IPS-20b (cell line): ENCODE measurements at regions not wholly inside any gene's neighbourhood (a gene's known extent, or its start where the extent isn't known, plus 50 kb on each side); places are given as distances from the start of the nearest gene placed in this dataset.
"Not testable (repeated sequence)": the region's sequence is repeated elsewhere in the genome, so short reads cannot be mapped to it uniquely, and the experiment has no call there.

Experiments used
- H3K27ac ChIP-seq: one replicate; pipeline ENCODE4 v1.5.1; 2013; ENCODE audit warnings: low read length
- H3K27me3 ChIP-seq: 2 replicates; pipeline ENCODE4 v1.6.1; 2013; ENCODE audit warnings: mild to moderate bottlenecking, low read length, inconsistent platforms; ENCODE audit not compliant: insufficient read depth
- H3K36me3 ChIP-seq: 2 replicates; pipeline ENCODE4 v1.6.1; 2013; ENCODE audit warnings: low read depth, mild to moderate bottlenecking, inconsistent platforms, low read length, moderate library complexity; ENCODE audit not compliant: insufficient read depth
- H3K4me1 ChIP-seq: 2 replicates; pipeline ENCODE4 v1.6.1; 2013; ENCODE audit warnings: mild to moderate bottlenecking, control low read depth, inconsistent platforms, low read length, moderate library complexity; ENCODE audit not compliant: insufficient read depth
- H3K4me3 ChIP-seq: 2 replicates; pipeline ENCODE4 v1.5.1; 2013; ENCODE audit warnings: mild to moderate bottlenecking, low read length, inconsistent platforms
- H3K9ac ChIP-seq: 2 replicates; pipeline ENCODE4 v1.6.1; 2013; ENCODE audit warnings: low read depth, mild to moderate bottlenecking, inconsistent platforms, low read length, moderate library complexity
- H3K9me3 ChIP-seq: 2 replicates; pipeline ENCODE4 v1.6.1; 2013; ENCODE audit warnings: mild to moderate bottlenecking, low read depth, low read length, inconsistent platforms; ENCODE audit not compliant: insufficient read depth

GRCh38 chr14:86933460-86933859 lies 1059.5 kb downstream of the GALC start:
- Histone ChIP-seq H3K4me1 (no peaks in the 10 kb centered on the region), H3K36me3 (no peaks in the 10 kb centered on the region), H3K4me3 (no peak overlapping the region), H3K9me3 (no peaks in the 10 kb centered on the region), H3K27me3 (no peaks in the 10 kb centered on the region), H3K9ac (no peak overlapping the region), H3K27ac (no peak overlapping the region)

- Histone ChIP-seq H3K4me1 (no peaks in the 10 kb centered on the region), H3K9ac (no peak overlapping the region), H3K27me3 (no peaks in the 10 kb centered on the region), H3K4me3 (no peak overlapping the region), H3K9me3 (no peaks in the 10 kb centered on the region), H3K27ac (no peak overlapping the region), H3K36me3 (no peaks in the 10 kb centered on the region)
Observed at GRCh38 chr14:86915406-86915805, 1077.6 kb downstream of the GALC start.

- no peaks in the 10 kb centered on the region for H3K9me3 ChIP-seq
- H3K9ac ChIP-seq: no peak overlapping the region
- H3K36me3 ChIP-seq: no peaks in the 10 kb centered on the region
- H3K27me3 ChIP-seq: no peaks in the 10 kb centered on the region
- H3K27ac ChIP-seq: no peak overlapping the region
- H3K4me3 ChIP-seq: no peak overlapping the region
- no peaks in the 10 kb centered on the region for H3K4me1 ChIP-seq
Observed at GRCh38 chr14:86912709-86913108, 1080.3 kb downstream of the GALC start.

DNA sequence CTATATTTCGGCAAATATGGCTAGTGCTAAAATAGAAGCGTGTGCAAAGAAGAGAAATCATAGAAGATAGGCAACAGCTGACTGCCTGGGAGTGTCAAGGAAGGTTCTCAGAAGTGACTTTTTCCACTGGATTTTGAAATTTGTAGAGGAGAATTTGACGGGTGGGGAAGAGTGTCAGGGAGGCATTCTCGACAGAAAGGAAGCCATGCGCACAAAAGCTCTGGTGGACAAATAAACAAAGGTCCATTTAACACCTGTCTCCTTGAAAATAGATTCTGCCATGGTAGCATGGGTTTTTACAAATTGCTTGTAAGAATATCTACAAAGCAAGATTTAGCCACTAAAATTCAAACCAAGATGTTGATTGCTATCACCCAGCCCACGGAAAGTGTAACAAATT lies 1081.5 kb downstream of the GALC start:
- no peaks in the 10 kb centered on the region for H3K27me3 ChIP-seq
- no peak overlapping the region for H3K4me3 ChIP-seq
- no peak overlapping the region for H3K9ac ChIP-seq
- H3K27ac ChIP-seq: no peak overlapping the region
- H3K4me1 ChIP-seq: no peaks in the 10 kb centered on the region
- H3K36me3 ChIP-seq: no peaks in the 10 kb centered on the region
- no peaks in the 10 kb centered on the region for H3K9me3 ChIP-seq

DNA sequence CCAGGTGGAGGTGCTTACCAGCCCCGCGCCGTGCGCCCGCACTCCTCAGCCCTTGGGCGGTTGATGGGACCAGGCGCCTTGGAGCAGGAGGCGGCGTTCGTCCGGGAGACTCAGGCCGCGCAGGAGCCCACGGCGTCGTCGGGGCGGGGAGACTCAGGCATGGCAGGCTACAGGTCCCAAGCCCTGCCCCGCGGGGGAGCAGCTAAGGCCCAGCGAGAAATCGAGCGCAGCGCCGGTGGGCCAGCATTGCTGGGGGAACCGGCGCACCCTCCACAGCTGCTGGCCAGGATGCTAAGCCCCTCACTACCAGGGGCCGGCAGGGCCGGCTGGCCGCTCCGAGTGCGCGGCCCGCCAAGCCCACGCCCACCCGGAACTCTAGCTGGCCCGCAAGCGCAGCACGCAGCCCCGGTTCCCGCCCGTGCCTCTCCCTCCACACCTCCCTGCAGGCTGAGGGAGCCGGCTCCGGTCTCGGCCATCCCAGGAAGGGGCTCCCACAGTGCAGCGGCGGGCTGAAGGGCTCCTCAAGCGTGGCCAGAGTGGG lies 1087.5 kb downstream of the GALC start:
- not testable (repeated sequence) for H3K27me3 ChIP-seq, H3K27ac ChIP-seq, H3K9ac ChIP-seq, H3K4me1 ChIP-seq, H3K36me3 ChIP-seq, H3K4me3 ChIP-seq, H3K9me3 ChIP-seq

DNA sequence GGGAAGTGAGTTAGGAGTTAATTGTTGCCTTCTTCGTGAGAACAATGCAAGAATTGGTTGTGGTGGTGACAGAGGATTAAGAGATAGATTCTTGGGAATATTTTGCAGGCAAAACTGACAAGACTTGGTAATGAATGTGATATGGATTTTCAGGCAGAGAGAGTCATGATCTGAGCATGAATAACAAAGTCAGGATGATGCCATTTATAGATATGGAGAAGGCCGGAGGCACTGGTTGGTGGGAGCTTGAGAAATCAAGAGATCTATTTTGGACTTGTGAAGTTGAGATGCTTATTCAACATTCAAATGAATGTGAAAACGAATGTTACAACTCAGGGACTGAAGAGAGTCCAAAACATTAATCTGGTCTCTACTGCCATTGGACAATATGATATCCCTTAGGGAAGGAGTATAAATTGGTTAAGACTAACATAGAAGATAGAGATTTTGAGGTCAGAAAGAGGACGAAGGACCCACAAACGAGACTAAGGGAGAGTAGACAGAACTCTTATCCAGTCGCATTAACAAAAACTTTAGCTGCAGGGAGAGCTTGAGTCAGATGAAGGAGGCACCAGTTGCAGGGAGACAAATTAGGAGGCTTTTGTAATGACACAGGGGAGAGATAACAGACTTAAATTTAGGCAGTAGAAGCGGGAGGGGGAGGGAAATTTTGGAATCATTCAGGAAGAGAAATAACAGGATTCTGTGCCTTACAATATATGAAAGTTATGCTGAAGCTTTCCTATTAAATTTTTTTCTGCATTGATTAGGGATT lies 1090.6 kb downstream of the GALC start:
- no peaks in the 10 kb centered on the region for H3K9me3 ChIP-seq
- H3K36me3 ChIP-seq: no peaks in the 10 kb centered on the region
- no peak overlapping the region for H3K9ac ChIP-seq
- no peak overlapping the region for H3K27ac ChIP-seq
- no peaks in the 10 kb centered on the region for H3K4me1 ChIP-seq
- no peaks in the 10 kb centered on the region for H3K27me3 ChIP-seq
- no peak overlapping the region for H3K4me3 ChIP-seq

DNA sequence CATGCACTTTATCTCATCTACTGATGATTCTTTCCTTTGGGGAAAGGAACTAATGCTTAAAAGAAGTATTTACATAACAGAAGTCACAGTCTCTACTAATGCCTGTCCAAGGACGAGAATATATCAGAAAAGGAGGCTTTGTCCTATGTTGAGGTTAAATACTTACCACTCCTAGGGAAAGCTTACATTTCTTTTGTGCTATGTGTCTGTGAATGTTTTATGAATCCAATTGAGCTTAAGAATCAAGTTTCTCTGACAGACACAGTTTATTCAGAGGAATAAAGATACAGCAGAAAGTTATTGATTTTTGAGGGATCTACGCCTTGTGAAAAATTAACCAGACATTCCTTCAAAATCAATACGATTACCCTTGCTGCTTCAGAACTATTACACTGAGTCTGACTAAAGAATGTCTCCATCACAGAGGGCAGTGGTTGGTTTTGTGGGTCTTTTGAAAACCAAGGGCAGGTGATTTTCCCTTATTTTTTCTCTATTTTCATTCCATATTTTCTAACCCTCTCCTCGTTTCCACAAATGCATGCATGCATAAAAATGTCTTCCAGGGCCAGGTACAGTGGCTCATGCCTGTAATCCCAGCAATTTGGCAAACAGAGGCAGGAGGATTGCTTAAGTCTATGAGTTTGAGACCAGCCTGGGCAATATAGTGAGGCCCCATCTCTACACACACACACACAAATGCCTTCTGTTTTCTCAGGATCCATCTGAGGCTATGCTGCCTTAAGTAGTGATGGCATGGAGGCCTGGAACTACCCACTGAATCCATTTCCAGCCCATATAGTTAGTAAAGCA lies 1095.1 kb downstream of the GALC start:
- H3K4me1 ChIP-seq: peaks cover under 1% of the 10 kb centered on the region
- H3K4me3 ChIP-seq: no peak overlapping the region
- H3K36me3 ChIP-seq: no peaks in the 10 kb centered on the region

GRCh38 chr14:86897224-86897623 lies 1095.8 kb downstream of the GALC start:
- Histone ChIP-seq H3K27me3 (no peaks in the 10 kb centered on the region), H3K9ac (no peak overlapping the region), H3K27ac (no peak overlapping the region), H3K36me3 (no peaks in the 10 kb centered on the region), H3K9me3 (no peaks in the 10 kb centered on the region), H3K4me3 (no peak overlapping the region), H3K4me1 (peaks cover 6% of the 10 kb centered on the region)

More for the DNA sequence above, 1095.1 kb downstream of the GALC start:
- Histone ChIP-seq H3K9me3 (no peaks in the 10 kb centered on the region), H3K9ac (no peak overlapping the region), H3K27ac (no peak overlapping the region), H3K27me3 (no peaks in the 10 kb centered on the region)

- H3K9me3 ChIP-seq: no peaks in the 10 kb centered on the region
- peaks cover 8% of the 10 kb centered on the region for H3K4me1 ChIP-seq
- no peaks in the 10 kb centered on the region for H3K27me3 ChIP-seq
- no peak overlapping the region for H3K27ac ChIP-seq
- H3K36me3 ChIP-seq: no peaks in the 10 kb centered on the region
- no peak overlapping the region for H3K9ac ChIP-seq
- H3K4me3 ChIP-seq: no peak overlapping the region
Observed at GRCh38 chr14:86896701-86897100, 1096.3 kb downstream of the GALC start.

DNA sequence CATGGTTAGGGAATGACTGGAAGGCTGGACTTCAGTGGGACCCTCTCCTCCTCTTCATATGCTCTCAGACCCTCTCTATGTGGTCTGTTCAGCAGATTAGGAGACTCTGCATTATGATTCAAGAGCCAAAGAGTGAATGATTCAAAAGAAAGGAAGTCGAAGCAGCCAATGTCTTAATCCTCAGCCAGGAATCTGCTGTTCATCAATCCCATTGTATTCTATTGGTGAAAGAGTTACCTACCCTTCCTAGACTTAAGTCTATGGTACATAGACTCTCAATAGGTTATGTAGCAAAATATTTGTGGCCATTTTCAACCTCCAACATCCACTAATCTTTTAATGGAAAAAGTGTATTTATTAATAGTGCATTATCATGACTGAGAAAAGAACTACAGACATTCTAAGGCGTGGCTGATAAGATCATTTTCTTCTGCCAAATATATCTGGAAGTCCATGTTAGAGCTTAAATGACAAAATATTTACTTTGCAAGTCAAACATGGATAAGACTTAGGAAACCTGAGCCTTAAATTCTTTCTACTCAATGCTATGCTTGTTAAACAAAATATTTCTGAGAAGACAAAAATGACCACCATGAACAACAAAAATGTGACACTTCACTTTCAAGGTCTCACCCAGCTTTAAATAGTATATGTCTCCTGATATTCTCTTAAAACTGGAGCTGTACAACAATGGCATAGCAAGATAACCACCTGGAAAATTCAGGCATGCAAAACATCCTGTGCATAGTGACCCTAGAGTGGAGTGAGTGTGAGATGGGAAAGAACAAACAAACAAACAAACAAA lies 1100.6 kb downstream of the GALC start:
- no peak overlapping the region for H3K27ac ChIP-seq
- no peak overlapping the region for H3K4me3 ChIP-seq
- H3K36me3 ChIP-seq: no peaks in the 10 kb centered on the region
- H3K9me3 ChIP-seq: no peaks in the 10 kb centered on the region
- no peaks in the 10 kb centered on the region for H3K27me3 ChIP-seq
- H3K4me1 ChIP-seq: peaks cover 8% of the 10 kb centered on the region
- H3K9ac ChIP-seq: no peak overlapping the region

GRCh38 chr14:86885280-86885679 lies 1107.7 kb downstream of the GALC start:
- H3K9me3 ChIP-seq: no peaks in the 10 kb centered on the region; the same call in 1 of the 2 replicates
- H3K4me3 ChIP-seq: no peak overlapping the region
- H3K9ac ChIP-seq: no peak overlapping the region
- H3K27me3 ChIP-seq: no peaks in the 10 kb centered on the region
- no peak overlapping the region for H3K27ac ChIP-seq
- H3K36me3 ChIP-seq: no peaks in the 10 kb centered on the region
- H3K4me1 ChIP-seq: no peaks in the 10 kb centered on the region
